Ovary (tissue), 3 donors: ENCODE measurements at regions not wholly inside any gene's neighbourhood (a gene's known extent, or its start where the extent isn't known, plus 50 kb on each side); places are given as distances from the start of the nearest gene placed in this dataset.

Experiments used
- EP300 ChIP-seq: sonication (generic); formaldehyde crosslinking; IDR thresholded peaks from one replicate; pipeline ENCODE4 v1.6.1; 2017; ENCODE audit warnings: antibody characterized with exemption
- POLR2A ChIP-seq: fragments of 450-650 bp; IDR thresholded peaks from one replicate; pipeline ENCODE4 v1.6.1; 2017; ENCODE audit warnings: antibody characterized with exemption, mild to moderate bottlenecking, moderate library complexity
- TF ChIP-seq, protein P1 (sequence below), 3 donors: fragments of 450-650 bp in 2 of 3; fragments of 200-600 bp in 1 of 3; IDR thresholded peaks; one replicate each; pipeline versions ENCODE4 v1.5.1 to v1.8.0; 2016 to 2022; ENCODE audit warnings: antibody characterized with exemption in 3 of 3, mild to moderate bottlenecking in 1 of 3
- donor health status: DM: no; HTN: no; CAD: no.

GRCh38 chr5:3325201-3325971 is 270.2 kb upstream of the IRX1 start:
- TF ChIP-seq POLR2A = no peak
- TF ChIP-seq, protein P1, sequence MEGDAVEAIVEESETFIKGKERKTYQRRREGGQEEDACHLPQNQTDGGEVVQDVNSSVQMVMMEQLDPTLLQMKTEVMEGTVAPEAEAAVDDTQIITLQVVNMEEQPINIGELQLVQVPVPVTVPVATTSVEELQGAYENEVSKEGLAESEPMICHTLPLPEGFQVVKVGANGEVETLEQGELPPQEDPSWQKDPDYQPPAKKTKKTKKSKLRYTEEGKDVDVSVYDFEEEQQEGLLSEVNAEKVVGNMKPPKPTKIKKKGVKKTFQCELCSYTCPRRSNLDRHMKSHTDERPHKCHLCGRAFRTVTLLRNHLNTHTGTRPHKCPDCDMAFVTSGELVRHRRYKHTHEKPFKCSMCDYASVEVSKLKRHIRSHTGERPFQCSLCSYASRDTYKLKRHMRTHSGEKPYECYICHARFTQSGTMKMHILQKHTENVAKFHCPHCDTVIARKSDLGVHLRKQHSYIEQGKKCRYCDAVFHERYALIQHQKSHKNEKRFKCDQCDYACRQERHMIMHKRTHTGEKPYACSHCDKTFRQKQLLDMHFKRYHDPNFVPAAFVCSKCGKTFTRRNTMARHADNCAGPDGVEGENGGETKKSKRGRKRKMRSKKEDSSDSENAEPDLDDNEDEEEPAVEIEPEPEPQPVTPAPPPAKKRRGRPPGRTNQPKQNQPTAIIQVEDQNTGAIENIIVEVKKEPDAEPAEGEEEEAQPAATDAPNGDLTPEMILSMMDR (IDR thresholded peaks at IDR 0.05) = no peak
- TF ChIP-seq EP300 = no peak
